ENCODE measurements at regions not wholly inside any gene's neighbourhood (a gene's known extent, or its start where the extent isn't known, plus 50 kb on each side); places are given as distances from the start of the nearest gene placed in this dataset.
"Not testable (repeated sequence)": the region's sequence is repeated elsewhere in the genome, so short reads cannot be mapped to it uniquely, and the experiment has no call there.

DNA sequence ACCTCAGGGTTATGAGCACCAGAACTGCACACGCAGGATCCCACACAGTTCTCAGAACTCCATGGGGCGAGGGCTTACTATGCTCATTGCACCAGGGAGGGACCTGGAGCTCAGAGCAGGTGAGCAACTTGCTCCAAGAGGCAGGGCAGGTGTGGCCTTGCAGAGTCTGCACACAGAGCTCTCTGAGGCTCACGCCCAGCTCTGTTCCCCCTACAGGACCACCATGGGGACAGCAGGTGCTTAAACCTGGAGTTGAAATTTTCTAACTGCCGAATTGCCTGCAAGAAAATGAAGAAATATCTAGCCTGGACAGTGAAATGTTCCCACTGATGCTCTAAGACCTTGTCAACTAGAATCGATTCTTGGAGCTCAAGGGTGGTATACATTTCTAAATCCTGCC, 49.9 kb upstream of the MSMB start:
- DNase-seq (ENCODE audit: low spot score), result not testable (repeated sequence)

DNA sequence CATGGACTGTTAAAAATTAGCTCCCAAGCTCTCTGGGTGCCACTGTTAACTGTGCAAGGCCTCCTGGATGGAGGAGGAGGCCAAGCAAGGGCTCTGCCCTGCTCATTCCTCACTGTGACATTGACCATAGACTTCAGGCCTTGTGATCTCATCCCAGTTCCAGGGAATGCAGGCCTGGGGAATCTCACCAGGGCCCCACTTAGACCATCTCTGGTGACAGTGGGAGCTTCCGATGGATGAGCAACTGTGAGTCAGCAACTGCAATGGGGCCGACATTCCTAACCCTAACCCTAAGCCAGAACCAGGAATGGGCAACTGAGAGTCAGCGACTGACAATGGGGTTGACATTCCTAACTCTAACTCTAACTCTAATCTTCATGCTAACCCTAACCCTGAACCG, 50.4 kb upstream of the MSMB start:
- DNase-seq (ENCODE audit: low spot score), result peak; percentile 53

DNA sequence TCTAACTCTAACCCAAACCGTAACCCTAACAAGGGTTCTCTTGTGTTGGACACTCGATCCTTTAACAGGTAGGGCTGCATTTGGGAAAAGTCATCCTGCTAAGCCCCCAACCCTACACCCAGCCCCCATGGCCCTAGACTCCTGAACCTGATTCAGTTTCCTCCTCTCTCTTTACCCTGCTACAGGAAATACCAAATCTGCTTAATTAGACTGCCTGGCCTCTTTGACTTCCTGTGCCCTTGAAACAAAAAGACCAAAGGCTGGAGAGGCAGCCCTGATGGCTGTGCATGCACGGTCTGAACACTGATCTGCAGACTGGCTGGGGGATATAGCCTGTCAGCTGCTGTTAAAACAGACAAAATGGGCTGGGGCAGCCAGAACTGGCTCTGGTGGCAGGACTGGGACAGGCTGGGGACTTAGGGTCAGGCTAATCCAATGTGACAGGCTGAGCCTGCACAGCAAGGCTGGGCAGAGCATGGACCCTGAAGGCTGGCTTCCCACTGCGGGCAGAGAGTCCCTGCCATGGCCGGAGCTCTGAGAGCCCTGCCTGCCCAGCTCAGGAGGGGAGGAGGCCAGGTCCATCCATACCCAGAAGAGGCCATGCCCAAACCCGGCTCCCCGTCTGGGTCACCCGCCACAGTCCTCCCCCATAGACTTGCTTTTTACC, 51.0 kb upstream of the MSMB start:
- DNase-seq (ENCODE audit: low spot score), result no peak

DNA sequence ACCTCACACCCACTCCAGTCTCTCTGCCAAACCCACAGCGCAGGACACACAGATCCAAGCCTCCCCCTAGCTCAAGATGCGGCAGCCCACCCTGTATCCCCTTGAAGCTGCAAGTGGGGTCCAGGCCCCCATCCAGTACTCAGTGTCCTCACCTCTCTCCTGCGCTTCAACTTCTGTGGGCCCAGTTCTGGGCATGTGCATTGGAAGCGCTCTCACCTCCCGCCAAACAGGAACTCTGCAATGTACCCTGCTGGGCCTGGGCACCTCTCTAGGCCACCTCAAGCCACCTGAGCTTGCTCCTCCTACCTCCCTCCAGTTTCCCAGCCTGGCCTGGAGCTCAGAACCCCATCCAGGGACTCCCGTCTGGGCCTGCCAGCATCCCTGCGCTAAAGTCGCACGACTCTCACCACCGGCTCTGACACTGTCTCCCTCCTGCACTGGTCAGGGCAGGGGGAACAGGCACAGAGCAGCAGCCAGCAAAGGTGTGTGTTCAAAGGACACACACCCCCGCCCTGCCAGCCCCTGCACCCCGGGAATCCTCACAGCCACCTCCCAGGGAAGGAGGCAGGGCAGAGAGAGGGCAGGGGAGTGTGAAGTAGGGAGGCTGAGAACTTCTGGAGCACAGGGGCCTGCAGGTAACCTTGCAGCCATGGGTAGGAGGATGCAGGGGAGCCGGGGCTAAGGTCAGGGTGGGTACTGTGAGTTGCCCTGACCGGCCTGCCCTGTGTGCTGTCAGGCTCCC, 51.7 kb upstream of the MSMB start:
- DNase-seq (ENCODE audit: low spot score), result no peak

DNA sequence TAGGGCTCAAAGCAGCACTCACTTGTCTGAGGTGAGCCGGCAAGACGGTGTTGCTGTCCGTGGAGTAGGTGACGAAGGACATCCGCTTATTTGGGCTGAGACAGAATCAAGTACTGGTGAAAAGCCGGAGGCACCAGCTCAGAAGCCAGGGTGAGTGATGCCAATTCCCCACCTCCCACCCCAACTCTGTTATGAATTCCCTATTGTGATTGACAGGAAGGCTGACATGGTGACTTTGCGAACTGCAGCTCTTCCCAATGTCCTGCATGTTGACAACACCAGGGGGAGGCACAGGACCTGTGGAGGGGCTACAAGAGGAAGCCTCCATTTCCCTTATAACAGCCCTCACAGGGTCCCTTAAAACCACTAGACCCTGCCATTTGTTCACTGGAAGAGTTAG, 52.3 kb upstream of the MSMB start:
- no peak for DNase-seq (ENCODE audit: low spot score)

DNA sequence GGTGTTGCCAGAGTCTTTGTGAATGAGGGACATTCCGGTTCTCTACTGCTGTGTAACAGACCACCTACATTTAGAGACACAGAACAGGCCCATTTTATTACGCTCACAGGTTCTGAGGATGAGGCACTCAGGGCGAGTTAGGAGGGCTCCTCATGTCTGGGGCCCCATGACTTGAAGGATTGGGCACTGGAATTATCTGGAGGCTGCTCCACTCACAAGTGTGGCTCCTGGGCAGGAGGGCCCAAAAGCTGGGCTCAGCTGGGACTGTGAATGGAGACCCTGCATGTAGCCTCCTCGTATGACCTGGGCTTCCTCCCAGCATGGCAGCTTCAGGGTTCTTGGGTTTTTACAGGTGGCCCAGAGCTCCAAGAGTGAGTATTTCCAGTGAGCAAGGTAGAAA, 52.9 kb upstream of the MSMB start:
- not testable (repeated sequence) for DNase-seq (ENCODE audit: low spot score)

DNA sequence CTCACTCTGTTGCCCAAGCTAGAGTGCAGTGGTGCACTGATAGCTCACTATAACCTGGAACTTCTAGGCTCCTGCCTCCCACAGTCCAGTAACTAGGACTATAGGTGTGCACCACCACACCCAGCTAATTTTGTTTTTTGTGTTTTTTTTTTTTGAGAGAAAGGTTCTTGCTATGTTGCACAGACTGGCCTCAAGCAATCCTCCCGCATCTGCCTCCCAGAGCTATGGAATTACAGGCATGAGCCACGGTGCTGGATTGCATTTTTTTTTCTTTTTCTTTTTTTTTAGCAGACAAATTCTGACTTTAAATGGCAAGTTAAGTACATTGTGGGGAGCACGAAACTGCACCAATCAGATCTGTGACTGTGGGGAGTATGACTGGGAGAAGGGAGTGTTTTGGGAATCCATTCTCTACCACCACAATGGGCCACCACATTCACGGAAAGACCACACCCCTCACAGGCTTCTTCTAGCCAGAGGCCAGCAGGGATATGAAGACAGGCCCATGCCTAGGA, 58.1 kb upstream of the MSMB start:
- DNase-seq (ENCODE audit: low spot score), result no peak

DNA sequence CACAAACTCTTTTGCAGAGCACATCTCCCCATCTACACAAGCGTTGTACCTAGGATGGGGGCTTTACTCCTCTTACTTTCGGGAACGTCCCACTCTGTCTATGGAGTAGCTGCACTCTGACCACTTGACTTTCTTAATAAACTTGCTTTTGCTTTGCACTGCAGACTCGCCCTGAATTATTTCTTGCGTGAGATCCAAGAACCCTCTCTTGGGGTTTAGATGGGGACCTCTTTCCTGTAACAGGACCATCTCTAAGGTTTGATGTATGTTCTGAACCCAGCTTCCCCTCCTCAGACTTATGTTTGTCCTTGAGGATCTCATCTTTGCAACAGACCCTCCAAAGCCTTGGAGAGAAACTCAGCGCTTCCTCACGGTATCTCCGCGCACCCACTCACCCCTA, 59.3 kb upstream of the MSMB start:
- not testable (repeated sequence) for DNase-seq (ENCODE audit: low spot score)

DNA sequence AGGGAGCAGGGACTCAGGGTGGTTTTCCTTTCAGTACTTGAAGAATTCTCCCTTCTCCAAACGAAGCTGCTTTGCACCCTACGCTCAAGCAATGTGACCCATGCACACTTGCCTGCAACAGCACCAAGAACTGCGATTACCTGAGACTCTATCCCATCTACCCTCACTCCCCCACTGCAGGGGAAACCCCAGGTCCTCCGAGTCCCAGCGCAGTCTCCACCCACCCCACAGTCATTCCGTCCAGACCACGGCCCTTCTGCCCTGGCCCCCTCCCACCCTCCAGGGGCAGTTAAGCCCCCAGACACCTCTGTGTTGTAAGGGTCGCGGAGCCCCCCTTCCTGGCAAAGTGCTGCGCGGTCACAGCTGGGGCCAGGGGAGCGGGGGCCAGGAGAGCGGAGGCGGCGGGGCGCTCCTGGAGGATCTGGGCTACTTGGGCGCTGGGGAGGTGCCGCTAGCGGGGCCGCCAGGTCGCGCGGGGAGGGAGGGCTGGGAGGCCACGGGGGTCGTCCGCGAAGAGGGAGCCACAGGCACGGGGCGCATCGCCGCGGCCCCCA, 59.9 kb upstream of the MSMB start:
- not testable (repeated sequence) for DNase-seq (ENCODE audit: low spot score)

DNA sequence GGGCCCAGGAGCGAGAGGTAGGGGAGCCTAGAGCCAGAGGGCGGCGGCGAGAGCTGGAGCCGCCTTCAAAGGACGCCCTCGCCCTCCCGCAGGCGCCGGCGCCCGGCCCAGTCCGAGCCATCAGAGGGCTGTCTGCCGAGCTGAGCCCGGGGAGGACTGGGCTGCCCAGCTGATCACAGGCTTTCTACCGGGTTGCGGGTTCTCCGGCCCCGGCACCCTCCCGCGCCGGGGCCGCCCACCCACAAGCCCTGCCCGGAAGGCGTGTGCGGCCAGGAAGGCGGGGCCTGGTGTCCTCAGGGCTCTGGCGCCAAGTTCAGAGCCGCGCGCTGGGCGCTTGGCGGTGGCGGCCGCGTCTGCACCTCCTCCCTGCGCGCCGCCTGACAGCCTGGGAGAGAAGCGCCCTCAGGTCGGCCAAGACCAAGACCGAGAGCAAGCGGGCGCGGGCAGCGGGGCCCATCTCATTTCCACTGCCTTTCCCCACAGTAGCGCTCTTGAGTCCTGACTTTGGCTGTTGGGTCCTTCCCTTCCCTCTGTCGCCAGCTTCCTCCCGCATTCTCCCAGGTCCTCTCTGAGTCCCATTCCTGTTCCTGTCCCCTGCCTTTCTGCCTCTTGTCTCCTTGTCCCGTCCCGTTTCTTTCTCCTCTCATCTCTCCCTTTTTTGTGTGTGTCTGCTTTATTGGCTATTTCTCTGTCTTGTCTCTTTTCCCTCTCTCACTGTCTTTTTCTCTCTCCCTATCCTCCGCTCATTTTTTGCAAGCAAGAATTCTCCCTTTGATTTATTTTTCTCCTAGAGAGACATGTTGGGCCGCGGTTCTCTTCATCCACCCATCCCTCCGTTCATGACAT, 60.6 kb upstream of the MSMB start:
- peak; percentile 79 for DNase-seq (ENCODE audit: low spot score)

DNA sequence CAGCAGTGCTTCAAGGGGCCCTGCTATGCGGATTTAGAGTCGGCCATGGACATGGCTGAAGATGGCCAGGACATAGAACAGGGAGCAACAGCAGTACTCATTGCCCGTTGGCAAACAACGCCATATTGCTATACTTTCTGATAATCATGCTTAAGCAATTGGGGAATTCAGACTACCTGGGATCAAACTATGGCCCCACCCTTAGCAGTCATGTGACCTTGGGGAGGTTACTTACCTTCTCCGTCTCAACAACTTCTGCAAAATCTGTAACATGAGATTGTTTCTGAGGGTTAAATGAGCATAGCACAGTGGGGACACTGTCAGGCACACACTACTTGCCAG, 62.1 kb upstream of the MSMB start:
- DNase-seq (ENCODE audit: low spot score), result not testable (repeated sequence)

DNA sequence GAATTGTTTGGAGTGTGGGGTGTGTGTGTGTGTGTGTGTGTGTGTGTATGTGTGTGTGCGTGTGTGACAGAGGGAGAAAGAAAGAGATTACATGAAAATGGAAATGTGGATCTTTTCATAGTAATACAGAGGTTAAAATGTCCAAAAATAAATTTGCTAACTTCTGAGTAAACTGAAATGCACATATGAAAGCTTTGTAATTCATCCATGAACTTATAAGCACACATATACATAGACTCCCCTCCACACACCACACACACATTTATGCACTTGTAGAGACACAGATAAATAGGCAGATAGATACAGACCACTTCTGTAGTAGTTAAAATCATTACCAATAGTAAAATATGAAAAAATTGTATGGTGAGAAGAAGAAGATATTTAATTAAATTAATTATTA, 108.2 kb upstream of the MSMB start:
- DNase-seq (ENCODE audit: low spot score), result not testable (repeated sequence)

DNA sequence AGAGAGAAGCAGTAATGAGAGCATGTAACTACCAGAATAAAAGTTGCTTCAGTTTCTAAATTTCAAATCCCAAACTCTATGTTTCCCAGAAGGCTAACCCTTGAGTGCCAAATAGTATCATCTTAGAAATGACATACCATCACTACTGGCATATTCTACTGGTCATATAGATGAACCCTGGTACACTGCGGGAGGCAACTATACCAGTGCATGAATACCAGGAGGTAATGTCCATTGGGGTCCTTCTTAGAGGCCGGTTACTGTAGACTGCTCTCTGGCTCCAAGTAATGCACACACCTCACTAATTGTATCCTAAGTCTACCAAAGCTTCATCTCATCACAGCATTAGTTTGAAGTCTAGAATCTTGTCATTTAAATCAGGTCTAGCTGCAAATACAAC, 108.6 kb upstream of the MSMB start:
- DNase-seq (ENCODE audit: low spot score), result not testable (repeated sequence)

DNA sequence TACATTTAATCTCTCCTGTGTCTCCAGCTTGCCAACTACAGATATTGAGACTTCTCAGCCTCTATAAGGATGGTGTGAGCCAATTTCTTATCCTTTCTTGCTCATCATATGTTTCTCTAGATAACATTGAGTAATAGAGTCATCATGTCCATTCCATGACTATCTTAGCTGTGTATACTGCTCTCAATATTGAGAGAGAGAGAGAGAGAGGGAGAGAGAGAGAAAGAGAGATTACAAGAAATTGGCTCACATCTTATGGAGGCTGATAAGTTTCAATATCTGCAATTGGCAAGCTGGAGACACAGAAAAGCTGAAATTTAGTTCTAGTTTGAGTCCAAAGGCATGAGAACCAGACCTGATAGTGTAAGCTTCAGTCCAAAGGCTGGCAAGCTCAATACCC, 110.8 kb upstream of the MSMB start:
- DNase-seq (ENCODE audit: low spot score), result not testable (repeated sequence)

DNA sequence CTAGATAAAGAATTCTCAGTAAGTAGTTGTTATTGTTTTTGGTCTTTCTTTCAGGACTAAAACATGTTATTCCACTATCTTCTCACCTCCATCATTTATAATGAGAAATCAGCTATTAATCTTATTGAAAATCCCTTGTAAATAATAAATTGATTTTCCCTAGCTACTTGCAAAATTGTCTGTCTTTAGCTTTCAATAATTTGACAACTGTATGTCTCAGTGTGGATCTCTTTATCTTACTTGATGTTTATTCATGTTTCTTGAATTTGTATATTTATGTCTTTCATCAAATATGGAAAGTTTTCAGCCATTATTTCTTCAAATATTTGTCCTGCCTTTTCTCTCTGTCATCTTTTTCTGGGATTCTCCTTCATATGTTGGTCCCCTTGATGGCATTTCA, 117.1 kb upstream of the ANTXRL start:
- no peak for DNase-seq (ENCODE audit: low spot score)

DNA sequence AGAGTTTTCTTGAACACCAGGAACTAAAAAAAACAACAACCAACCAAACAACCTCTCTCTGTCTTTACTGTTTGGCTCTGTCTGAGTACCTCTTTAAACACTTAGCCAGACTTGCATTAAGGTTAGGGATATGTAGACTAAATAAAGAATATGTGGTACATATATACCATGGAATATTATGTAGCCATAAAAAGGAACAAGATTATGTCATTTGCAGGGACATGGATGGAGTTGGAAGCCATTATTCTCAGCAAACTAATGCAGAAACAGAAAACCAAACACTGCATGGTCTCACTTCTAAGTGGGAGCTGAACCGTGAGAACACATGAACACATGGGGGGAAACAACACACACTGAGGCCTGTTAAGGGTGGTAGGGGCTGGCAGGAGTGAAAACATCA, 116.0 kb upstream of the ANTXRL start:
- no peak for DNase-seq (ENCODE audit: low spot score)

DNA sequence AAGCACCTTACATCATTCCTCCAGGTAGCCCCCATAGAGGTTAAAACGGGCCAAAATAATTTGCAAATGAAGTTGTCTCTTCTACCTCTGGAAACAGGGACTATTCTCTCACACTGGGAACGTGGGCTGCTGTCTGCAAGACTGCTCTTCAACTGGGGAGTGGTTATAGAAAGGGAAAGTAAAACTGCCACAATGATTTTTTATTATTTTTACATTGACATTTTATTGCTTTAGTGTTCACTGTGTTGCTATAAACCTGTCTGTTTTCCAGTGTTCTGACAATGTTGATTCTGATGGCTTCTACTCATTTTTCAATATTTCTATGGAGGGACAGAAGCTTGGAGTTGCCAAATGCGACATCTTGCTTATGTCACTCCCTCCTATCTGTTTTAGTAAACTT, 115.1 kb upstream of the ANTXRL start:
- DNase-seq (ENCODE audit: low spot score), result no peak

DNA sequence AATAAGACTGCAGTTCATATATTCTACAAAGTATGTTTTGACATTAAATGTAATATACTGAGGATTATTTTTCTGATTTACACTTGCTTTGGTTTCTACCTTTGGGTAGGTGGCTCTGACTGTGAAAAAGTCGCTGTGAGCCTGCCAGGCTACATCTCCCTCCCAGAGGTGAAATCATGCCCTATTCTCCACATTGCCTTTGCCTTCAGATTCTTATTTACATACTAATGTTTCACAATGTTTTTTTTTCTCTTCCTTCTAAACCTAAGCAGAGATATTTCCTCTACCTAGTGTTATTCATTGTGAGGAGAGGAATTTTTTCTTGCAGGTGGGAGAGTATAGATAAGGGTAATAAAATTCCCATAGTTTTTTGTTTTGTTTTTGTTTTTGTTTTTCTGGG, 111.5 kb upstream of the ANTXRL start:
- no peak for DNase-seq (ENCODE audit: low spot score)

DNA sequence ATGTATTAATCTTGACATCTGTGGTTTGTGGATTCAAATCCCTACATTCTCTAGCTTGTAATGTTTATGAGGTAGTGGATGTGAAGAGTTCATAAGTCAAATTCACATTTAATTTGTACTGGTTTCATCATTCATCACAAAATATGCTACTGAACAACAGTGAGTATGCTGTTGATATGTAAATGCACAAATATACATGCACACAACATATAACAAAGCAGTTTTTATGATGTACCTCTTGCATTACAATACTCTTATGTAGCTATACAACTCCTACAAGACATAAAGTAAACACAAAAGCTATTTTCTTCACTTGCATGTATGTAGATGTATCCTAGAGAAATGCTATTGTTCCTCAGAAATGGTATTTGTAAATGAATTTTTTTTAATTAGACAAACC, 111.0 kb upstream of the ANTXRL start:
- no peak for DNase-seq (ENCODE audit: low spot score)

DNA sequence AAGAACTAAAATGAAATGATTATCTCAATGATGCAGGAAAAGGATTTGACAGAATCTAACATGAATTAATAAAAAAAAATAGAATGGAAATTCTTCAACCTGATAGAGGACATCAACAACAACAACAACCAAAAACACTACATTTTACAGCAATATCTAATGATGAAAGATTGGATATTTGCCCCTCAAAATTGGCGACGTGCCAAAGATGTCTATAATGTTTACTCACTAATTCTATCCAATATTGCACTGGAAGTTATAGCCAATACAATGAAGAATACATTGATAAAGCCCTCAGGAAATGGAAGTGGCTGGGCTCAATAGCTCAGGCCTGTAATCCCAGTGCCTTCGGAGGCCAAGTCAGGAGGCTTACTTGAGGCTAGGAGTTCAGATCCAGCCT, 99.4 kb upstream of the ANTXRL start:
- not testable (repeated sequence) for DNase-seq (ENCODE audit: low spot score)

DNA sequence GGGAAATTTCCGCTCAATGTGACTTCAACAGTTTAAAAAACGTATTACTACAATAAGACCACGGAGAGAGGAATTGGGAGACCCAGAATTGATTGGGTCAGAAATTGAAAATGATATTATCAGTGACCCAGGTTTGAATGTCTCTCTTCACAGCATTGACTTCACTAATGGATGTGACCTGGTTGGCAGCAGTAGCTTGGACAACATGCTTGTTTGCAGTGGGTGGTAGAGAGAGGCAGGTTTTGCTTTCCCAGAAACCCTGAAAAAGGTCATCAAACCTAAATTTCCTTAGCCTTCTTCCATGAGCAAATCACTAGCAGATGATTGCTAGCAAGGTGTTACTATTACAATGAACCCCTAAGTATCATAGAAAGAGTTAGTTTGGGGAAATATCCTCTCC, 89.7 kb upstream of the ANTXRL start:
- no peak for DNase-seq (ENCODE audit: low spot score)

DNA sequence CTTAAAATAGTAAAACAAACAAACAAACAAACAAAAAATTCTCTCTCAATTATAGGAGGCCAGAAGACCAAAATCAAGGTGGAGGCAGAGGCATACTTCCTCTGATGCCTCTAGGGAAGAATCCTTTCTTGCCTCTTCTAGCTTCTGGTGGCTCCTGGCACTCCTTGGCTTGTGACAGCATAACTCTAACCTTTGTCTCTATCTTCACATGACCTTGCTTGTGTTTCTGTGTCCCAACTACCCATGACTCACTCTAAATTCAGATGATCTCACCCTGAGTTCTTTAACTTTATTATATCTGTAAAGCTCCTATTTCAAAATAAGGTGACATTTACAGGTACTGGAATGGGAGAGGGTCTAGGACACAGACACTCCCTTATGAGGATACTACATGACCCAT, 88.3 kb upstream of the ANTXRL start:
- no peak for DNase-seq (ENCODE audit: low spot score)
